ENCODE measurements at regions not wholly inside any gene's neighbourhood (a gene's known extent, or its start where the extent isn't known, plus 50 kb on each side); places are given as distances from the start of the nearest gene placed in this dataset.

- no peaks in the 10 kb centered on the region for H3K9me3 Mint-ChIP-seq
- no peak for TF ChIP-seq CTCF (IDR thresholded peaks at IDR 0.05; ENCODE audit: unreplicated experiment in 3 of 3)
- H3K4me3 Mint-ChIP-seq: no peak overlapping the region
- H3K36me3 Mint-ChIP-seq (ENCODE audit: low read depth): no peaks in the 10 kb centered on the region
- no peaks in the 10 kb centered on the region for H3K27me3 Mint-ChIP-seq (ENCODE audit: low read depth)
- H3K27ac Mint-ChIP-seq: no peak overlapping the region
- no peaks in the 10 kb centered on the region for H3K4me1 Mint-ChIP-seq
Observed at GRCh38 chr13:104426435-104426834, 1360.2 kb upstream of the SLC10A2 start.

DNA sequence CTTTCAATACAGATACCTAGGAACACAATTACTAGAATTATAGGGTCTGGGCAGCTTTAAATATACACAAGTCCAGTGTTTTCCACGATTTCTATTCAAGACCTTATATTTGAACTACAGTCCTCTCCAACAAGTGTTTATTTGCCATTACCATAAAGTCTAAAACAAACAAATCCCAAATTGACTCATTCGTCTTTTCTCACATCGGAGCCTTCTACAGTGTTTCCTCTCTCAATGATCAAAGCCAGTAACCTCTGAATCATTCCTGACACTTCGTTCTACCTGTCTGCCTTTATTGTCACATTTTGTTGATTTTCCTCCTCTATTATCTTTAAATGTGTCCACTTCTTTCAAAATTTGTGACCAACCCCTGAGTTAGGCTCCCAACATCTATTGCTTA lies 1356.5 kb upstream of the SLC10A2 start:
- Mint-ChIP-seq H3K9me3 (no peaks in the 10 kb centered on the region), H3K36me3 (ENCODE audit: low read depth) (no peaks in the 10 kb centered on the region), H3K27ac (no peak overlapping the region), H3K27me3 (ENCODE audit: low read depth) (no peaks in the 10 kb centered on the region), H3K4me1 (no peaks in the 10 kb centered on the region), H3K4me3 (no peak overlapping the region)
- TF ChIP-seq CTCF (IDR thresholded peaks at IDR 0.05; ENCODE audit: unreplicated experiment in 3 of 3): no peak

- Mint-ChIP-seq H3K27me3 (ENCODE audit: low read depth) (no peaks in the 10 kb centered on the region), H3K9me3 (no peaks in the 10 kb centered on the region), H3K36me3 (ENCODE audit: low read depth) (no peaks in the 10 kb centered on the region), H3K4me3 (no peak overlapping the region), H3K27ac (no peak overlapping the region), H3K4me1 (no peaks in the 10 kb centered on the region)
- TF ChIP-seq CTCF (IDR thresholded peaks at IDR 0.05; ENCODE audit: unreplicated experiment in 3 of 3): no peak
Observed at GRCh38 chr13:104416973-104417372, 1350.8 kb upstream of the SLC10A2 start.

DNA sequence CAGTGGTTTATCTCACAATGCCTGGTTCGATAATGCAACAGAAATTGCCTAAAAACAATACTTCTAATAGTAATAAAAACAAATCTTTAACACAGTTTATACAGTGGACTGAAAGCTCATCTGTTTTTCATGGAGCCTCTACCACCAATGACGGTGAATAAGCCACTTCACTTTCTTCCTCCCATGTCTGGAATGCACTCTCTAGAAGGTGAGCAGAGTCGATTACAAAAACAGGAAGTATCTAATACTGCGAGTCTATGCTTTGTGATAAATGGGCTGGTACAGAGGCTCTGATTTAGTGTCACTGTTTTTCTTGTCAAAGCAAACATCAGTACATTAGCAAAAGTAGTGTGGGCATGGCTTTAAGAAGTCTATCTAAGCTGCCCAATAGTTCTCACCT lies 1348.6 kb upstream of the SLC10A2 start:
- no peak overlapping the region for H3K4me3 Mint-ChIP-seq
- no peaks in the 10 kb centered on the region for H3K36me3 Mint-ChIP-seq (ENCODE audit: low read depth)
- no peaks in the 10 kb centered on the region for H3K27me3 Mint-ChIP-seq (ENCODE audit: low read depth)
- no peak overlapping the region for H3K27ac Mint-ChIP-seq
- no peaks in the 10 kb centered on the region for H3K9me3 Mint-ChIP-seq
- no peaks in the 10 kb centered on the region for H3K4me1 Mint-ChIP-seq
- no peak for TF ChIP-seq CTCF (IDR thresholded peaks at IDR 0.05; ENCODE audit: unreplicated experiment in 3 of 3)

GRCh38 chr13:104414181-104414580 lies 1348.0 kb upstream of the SLC10A2 start:
- H3K9me3 Mint-ChIP-seq: no peaks in the 10 kb centered on the region
- no peak overlapping the region for H3K27ac Mint-ChIP-seq
- H3K4me3 Mint-ChIP-seq: no peak overlapping the region
- H3K36me3 Mint-ChIP-seq (ENCODE audit: low read depth): no peaks in the 10 kb centered on the region
- no peak for TF ChIP-seq CTCF (IDR thresholded peaks at IDR 0.05; ENCODE audit: unreplicated experiment in 3 of 3)
- H3K4me1 Mint-ChIP-seq: no peaks in the 10 kb centered on the region
- H3K27me3 Mint-ChIP-seq (ENCODE audit: low read depth): no peaks in the 10 kb centered on the region

DNA sequence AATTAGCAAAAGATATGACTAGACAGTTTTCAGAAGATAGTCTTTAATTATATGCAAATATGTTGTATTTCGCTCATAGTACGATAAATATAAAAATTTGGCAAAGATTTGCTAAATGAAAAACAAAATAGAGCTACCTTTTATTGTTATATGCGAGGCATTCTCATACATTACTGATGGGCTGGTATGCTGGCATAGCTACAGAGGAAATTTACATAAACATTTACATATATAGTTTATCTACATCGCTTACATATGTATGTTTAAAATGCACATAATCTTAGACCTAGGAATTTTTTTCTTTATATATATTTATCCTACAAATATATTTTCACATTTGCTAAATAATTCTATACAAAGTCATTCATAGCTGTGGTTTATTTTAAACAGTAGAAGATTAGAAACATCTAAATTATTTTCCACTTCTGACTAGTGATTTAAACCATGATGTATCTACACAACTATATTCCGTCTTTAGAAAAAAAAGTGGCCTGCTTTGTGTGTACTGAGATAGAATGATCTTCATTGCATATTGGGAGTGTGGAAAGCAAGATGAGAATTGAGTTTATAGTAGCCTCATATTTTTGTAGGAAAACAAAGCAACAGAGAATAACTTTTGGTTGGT lies 1345.0 kb upstream of the SLC10A2 start:
- H3K9me3 Mint-ChIP-seq: no peaks in the 10 kb centered on the region
- H3K4me1 Mint-ChIP-seq: no peaks in the 10 kb centered on the region
- H3K4me3 Mint-ChIP-seq: no peak overlapping the region
- no peaks in the 10 kb centered on the region for H3K27me3 Mint-ChIP-seq (ENCODE audit: low read depth)
- TF ChIP-seq CTCF (IDR thresholded peaks at IDR 0.05; ENCODE audit: unreplicated experiment in 3 of 3): no peak
- no peaks in the 10 kb centered on the region for H3K36me3 Mint-ChIP-seq (ENCODE audit: low read depth)
- H3K27ac Mint-ChIP-seq: no peak overlapping the region
